ENCODE measurements at regions not wholly inside any gene's neighbourhood (a gene's known extent, or its start where the extent isn't known, plus 50 kb on each side); places are given as distances from the start of the nearest gene placed in this dataset.

- no peak for DNase-seq (ENCODE audit: low spot score)
- TF ChIP-seq CTCF (IDR thresholded peaks at IDR 0.05; ENCODE audit: extremely low read depth, insufficient read depth, missing control alignments): no peak
- in situ Hi-C loops (cut with MboI; ENCODE audit: low pct_unique_long_range_greater_than_20kb, low sequenced_read_pairs, unreplicated experiment): loop anchor here (25.0 kb wide), 2 partner anchors 166 to 566 kb away; partner anchors contain the start of genes DNAH7 and SLC39A10
Measured at GRCh38 chr2:195495966-195496365, 161.1 kb upstream of the SLC39A10 start.

GRCh38 chr2:195495351-195495750 is 161.7 kb upstream of the SLC39A10 start:
- DNase-seq (ENCODE audit: low spot score): no peak
- in situ Hi-C loops (cut with MboI; ENCODE audit: low pct_unique_long_range_greater_than_20kb, low sequenced_read_pairs, unreplicated experiment): loop anchor here (25.0 kb wide), 2 partner anchors 167 to 567 kb away; partner anchors contain the start of genes DNAH7 and SLC39A10
- no peak for TF ChIP-seq CTCF (IDR thresholded peaks at IDR 0.05; ENCODE audit: extremely low read depth, insufficient read depth, missing control alignments)

- no peak for DNase-seq (ENCODE audit: low spot score)
- in situ Hi-C loops (cut with MboI; ENCODE audit: low pct_unique_long_range_greater_than_20kb, low sequenced_read_pairs, unreplicated experiment): loop anchor here (25.0 kb wide), 2 partner anchors 168 to 568 kb away; partner anchors contain the start of genes DNAH7 and SLC39A10
- no peak for TF ChIP-seq CTCF (IDR thresholded peaks at IDR 0.05; ENCODE audit: extremely low read depth, insufficient read depth, missing control alignments)
Measured at GRCh38 chr2:195494451-195494850, 162.6 kb upstream of the SLC39A10 start.

- no peak for DNase-seq (ENCODE audit: low spot score)
- TF ChIP-seq CTCF (IDR thresholded peaks at IDR 0.05; ENCODE audit: extremely low read depth, insufficient read depth, missing control alignments): no peak
- in situ Hi-C loops (cut with MboI; ENCODE audit: low pct_unique_long_range_greater_than_20kb, low sequenced_read_pairs, unreplicated experiment): loop anchor here (25.0 kb wide), 2 partner anchors 169 to 569 kb away; partner anchors contain the start of genes DNAH7 and SLC39A10
Measured at GRCh38 chr2:195493416-195493815, 163.6 kb upstream of the SLC39A10 start.

- no peak for TF ChIP-seq CTCF (IDR thresholded peaks at IDR 0.05; ENCODE audit: extremely low read depth, insufficient read depth, missing control alignments)
- in situ Hi-C loops (cut with MboI; ENCODE audit: low pct_unique_long_range_greater_than_20kb, low sequenced_read_pairs, unreplicated experiment): loop anchor here (25.0 kb wide), 2 partner anchors 172 to 572 kb away; partner anchors contain the start of genes DNAH7 and SLC39A10
- no peak for DNase-seq (ENCODE audit: low spot score)
Measured at GRCh38 chr2:195490319-195490718, 166.7 kb upstream of the SLC39A10 start.

GRCh38 chr2:195489101-195489500 is 167.9 kb upstream of the SLC39A10 start:
- DNase-seq (ENCODE audit: low spot score): no peak
- in situ Hi-C loops (cut with MboI; ENCODE audit: low pct_unique_long_range_greater_than_20kb, low sequenced_read_pairs, unreplicated experiment): loop anchor here (25.0 kb wide), 2 partner anchors 173 to 573 kb away; partner anchors contain the start of genes DNAH7 and SLC39A10
- no peak for TF ChIP-seq CTCF (IDR thresholded peaks at IDR 0.05; ENCODE audit: extremely low read depth, insufficient read depth, missing control alignments)
